Stimulated activated naive B cell treated with anti-CD40 and anti-IgM and Interleukin-4, amounts not matched to agents 10 μg/mL and 1 μg/mL and 100 μg/mL, for 72 hours (primary cell): ENCODE measurements at regions not wholly inside any gene's neighbourhood (a gene's known extent, or its start where the extent isn't known, plus 50 kb on each side); places are given as distances from the start of the nearest gene placed in this dataset.
"Not testable (repeated sequence)": the region's sequence is repeated elsewhere in the genome, so short reads cannot be mapped to it uniquely, and the experiment has no call there.

Experiments
- ATAC-seq, 2 donors: fragments of 150-1000 bp; cut with Tn5 transposase; replicated peaks; 2 replicates each; pipeline ENCODE4 v1.10.0; 2021; ENCODE audit warnings: moderate library complexity in 1 of 2
- DNase-seq: peaks from one replicate; pipeline ENCODE4 v3.0.0; 2021
- H3K27ac Mint-ChIP-seq: one replicate; pipeline ENCODE4 v1.8.0; 2022; ENCODE audit warnings: mild to moderate bottlenecking, mixed read lengths
- H3K27me3 Mint-ChIP-seq, 2 donors: one replicate each; pipeline ENCODE4 v1.8.0; 2022; ENCODE audit warnings: mixed read lengths in 2 of 2
- H3K36me3 Mint-ChIP-seq, 2 donors: one replicate each; pipeline ENCODE4 v1.8.0; 2022; ENCODE audit warnings: mixed read lengths in 2 of 2, mild to moderate bottlenecking in 1 of 2
- H3K4me1 Mint-ChIP-seq, 2 donors: one replicate each; pipeline ENCODE4 v1.8.0; 2022; ENCODE audit warnings: mixed read lengths in 2 of 2, mild to moderate bottlenecking in 1 of 2
- H3K4me3 Mint-ChIP-seq, 2 donors: one replicate each; pipeline ENCODE4 v1.8.0; 2022; ENCODE audit warnings: mild to moderate bottlenecking in 2 of 2, mixed read lengths in 2 of 2, moderate library complexity in 1 of 2
- H3K9me3 Mint-ChIP-seq, 2 donors: one replicate each; pipeline ENCODE4 v1.8.0; 2022; ENCODE audit warnings: mixed read lengths in 2 of 2, mild to moderate bottlenecking in 1 of 2

GRCh38 chr6:111949984-111950383, 76.7 kb upstream of the FYN start:
- not testable (repeated sequence) for DNase-seq, H3K27ac Mint-ChIP-seq, H3K9me3 Mint-ChIP-seq, ATAC-seq, H3K4me1 Mint-ChIP-seq, H3K4me3 Mint-ChIP-seq, H3K36me3 Mint-ChIP-seq
- peaks cover 16 to 18% of the 10 kb centered on the region in 2 donors for H3K27me3 Mint-ChIP-seq

GRCh38 chr6:111950661-111951496, 77.6 kb upstream of the FYN start:
- ATAC-seq (no peak), DNase-seq (no peak)

DNA sequence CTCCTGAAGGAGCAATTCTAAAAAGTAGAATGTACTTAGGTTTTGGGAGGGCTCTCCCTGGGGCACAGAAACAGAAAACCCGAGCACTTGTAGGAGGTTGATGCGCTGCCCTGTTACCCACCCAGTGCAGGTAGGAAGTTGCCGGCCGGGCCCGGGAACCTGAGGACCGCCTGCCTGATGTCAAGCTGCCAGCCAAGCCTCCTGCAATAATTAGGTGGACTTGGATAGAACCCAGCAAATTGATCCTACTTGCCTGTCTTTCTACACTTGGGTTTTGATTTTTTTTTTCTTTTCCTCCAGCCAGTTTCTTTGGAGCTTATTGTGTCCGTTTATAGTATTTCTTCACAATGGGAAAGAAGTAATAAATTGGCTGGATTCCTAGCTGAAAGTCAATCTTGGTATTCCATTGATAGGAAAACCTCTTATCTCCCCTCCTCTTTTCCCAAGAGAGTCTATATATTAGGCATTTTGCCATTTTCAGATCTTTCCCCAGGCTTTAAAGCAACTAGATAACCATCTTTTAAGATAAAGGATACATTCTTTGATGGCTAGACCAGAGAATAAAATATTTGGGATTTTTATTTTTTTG, 78.3 kb upstream of the FYN start:
- H3K27me3 Mint-ChIP-seq = peaks cover 16 to 18% of the 10 kb centered on the region in 2 donors
- no peak overlapping the region for H3K27ac Mint-ChIP-seq
- DNase-seq (no peak), ATAC-seq (no peak)
- H3K36me3 Mint-ChIP-seq = no peaks in the 10 kb centered on the region
- no peaks in the 10 kb centered on the region for H3K9me3 Mint-ChIP-seq
- H3K4me1 Mint-ChIP-seq = peaks cover 0 to 2% of the 10 kb centered on the region in 2 donors
- H3K4me3 Mint-ChIP-seq = no peak overlapping the region

More at GRCh38 chr6:111950661-111951496, 77.6 kb upstream of the FYN start:
- H3K27ac Mint-ChIP-seq = no peak overlapping the region
- peaks cover 0 to 2% of the 10 kb centered on the region in 2 donors for H3K4me1 Mint-ChIP-seq
- no peaks in the 10 kb centered on the region for H3K36me3 Mint-ChIP-seq
- no peak overlapping the region for H3K4me3 Mint-ChIP-seq
- no peaks in the 10 kb centered on the region for H3K9me3 Mint-ChIP-seq
- H3K27me3 Mint-ChIP-seq = peaks cover 16 to 18% of the 10 kb centered on the region in 2 donors

GRCh38 chr6:111952274-111952673, 79.0 kb upstream of the FYN start:
- Mint-ChIP-seq H3K27ac (peak overlapping the region; percentile 38), H3K4me3 (no peak overlapping the region), H3K4me1 (peaks cover 0 to 2% of the 10 kb centered on the region in 2 donors), H3K9me3 (no peaks in the 10 kb centered on the region), H3K36me3 (no peaks in the 10 kb centered on the region), H3K27me3 (peaks cover 16 to 18% of the 10 kb centered on the region in 2 donors)
- no peak for ATAC-seq
- DNase-seq = no peak

DNA sequence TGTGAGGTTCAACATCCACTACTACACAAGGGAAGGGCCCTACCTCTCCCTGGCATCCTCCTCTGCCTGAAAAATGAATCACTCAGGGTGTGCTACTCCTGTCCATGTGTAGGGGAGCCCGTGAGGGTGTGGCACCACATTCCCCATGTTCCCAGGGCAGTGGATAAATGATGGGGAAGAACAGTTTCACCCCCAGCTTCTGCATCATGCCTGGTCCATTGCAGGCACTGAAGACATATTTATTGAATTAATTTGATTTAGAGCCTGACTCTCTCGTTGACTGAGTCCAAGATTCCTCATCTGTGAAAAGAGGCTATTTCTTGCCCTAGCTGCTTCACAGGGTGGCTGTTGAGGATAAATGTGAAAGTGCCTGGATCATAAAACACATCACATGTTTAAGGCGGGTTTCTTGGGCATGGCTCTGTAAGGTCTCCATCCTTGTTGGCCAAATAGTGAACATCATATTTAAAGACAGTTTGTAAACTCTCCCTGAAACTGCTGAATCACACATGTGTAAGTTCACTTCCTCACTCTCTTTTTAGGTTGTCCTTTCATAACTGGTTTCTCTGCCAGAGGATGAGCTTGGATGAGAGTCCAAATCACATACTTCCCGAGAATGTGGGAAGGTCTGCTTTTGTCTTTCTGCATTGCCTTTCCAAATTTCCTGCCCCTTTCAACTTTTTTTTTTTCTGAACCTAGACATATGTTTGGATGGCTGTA, 79.7 kb upstream of the FYN start:
- no peaks in the 10 kb centered on the region for H3K9me3 Mint-ChIP-seq
- H3K4me1 Mint-ChIP-seq = peaks cover 0 to 2% of the 10 kb centered on the region in 2 donors
- no peaks in the 10 kb centered on the region for H3K36me3 Mint-ChIP-seq
- DNase-seq (no peak), ATAC-seq (no peak)
- H3K27me3 Mint-ChIP-seq = peaks cover 13 to 18% of the 10 kb centered on the region in 2 donors
- H3K4me3 Mint-ChIP-seq = no peak overlapping the region
- no peak overlapping the region for H3K27ac Mint-ChIP-seq

- Mint-ChIP-seq H3K27ac (no peak overlapping the region), H3K9me3 (no peaks in the 10 kb centered on the region), H3K27me3 (peaks cover 0 to 13% of the 10 kb centered on the region in 2 donors), H3K4me3 (no peak overlapping the region), H3K36me3 (no peaks in the 10 kb centered on the region), H3K4me1 (peaks cover 7 to 9% of the 10 kb centered on the region in 2 donors)
- no peak for ATAC-seq
- DNase-seq = no peak
Measured at GRCh38 chr6:111956098-111956497, 82.8 kb upstream of the FYN start.

- Mint-ChIP-seq H3K4me3 (no peak overlapping the region), H3K9me3 (no peaks in the 10 kb centered on the region), H3K4me1 (peaks cover 7 to 9% of the 10 kb centered on the region in 2 donors), H3K36me3 (no peaks in the 10 kb centered on the region), H3K27me3 (peaks cover 0 to 6% of the 10 kb centered on the region in 2 donors), H3K27ac (no peak overlapping the region)
- ATAC-seq (no peak), DNase-seq (no peak)
Measured at GRCh38 chr6:111957623-111958315, 84.5 kb upstream of the FYN start.

DNA sequence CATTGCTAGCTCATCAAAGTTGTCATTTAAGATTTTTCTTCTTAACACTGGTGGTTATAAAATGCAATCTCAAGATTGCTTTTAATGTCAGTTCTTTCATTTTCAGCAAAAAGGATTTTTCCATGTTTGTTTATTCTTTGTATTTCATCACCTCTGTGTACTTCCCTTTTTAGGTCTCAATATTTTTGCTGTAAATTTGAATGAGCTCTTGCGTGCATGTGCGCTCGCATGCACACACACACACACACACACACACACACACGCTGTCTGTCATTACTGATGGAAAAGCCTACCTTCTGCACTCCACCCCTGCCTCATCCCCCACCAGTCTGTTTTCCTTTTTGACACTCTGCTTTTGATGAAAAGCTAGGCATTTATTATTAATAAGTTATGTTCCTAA, 85.3 kb upstream of the FYN start:
- H3K27ac Mint-ChIP-seq = no peak overlapping the region
- no peak for ATAC-seq

GRCh38 chr6:111959766-111960165, 86.5 kb upstream of the FYN start:
- Mint-ChIP-seq H3K27ac (no peak overlapping the region), H3K27me3 (peaks cover 6 to 11% of the 10 kb centered on the region in 2 donors), H3K9me3 (peaks cover 0 to under 1% of the 10 kb centered on the region in 2 donors), H3K4me3 (no peak overlapping the region), H3K4me1 (peaks cover 5 to 9% of the 10 kb centered on the region in 2 donors), H3K36me3 (no peaks in the 10 kb centered on the region)
- DNase-seq = no peak
- no peak for ATAC-seq

More for the DNA sequence above, 85.3 kb upstream of the FYN start:
- no peaks in the 10 kb centered on the region for H3K36me3 Mint-ChIP-seq
- peaks cover 5 to 9% of the 10 kb centered on the region in 2 donors for H3K4me1 Mint-ChIP-seq
- H3K27me3 Mint-ChIP-seq = peaks cover 0 to 6% of the 10 kb centered on the region in 2 donors
- H3K4me3 Mint-ChIP-seq = no peak overlapping the region
- DNase-seq = no peak
- no peaks in the 10 kb centered on the region for H3K9me3 Mint-ChIP-seq

DNA sequence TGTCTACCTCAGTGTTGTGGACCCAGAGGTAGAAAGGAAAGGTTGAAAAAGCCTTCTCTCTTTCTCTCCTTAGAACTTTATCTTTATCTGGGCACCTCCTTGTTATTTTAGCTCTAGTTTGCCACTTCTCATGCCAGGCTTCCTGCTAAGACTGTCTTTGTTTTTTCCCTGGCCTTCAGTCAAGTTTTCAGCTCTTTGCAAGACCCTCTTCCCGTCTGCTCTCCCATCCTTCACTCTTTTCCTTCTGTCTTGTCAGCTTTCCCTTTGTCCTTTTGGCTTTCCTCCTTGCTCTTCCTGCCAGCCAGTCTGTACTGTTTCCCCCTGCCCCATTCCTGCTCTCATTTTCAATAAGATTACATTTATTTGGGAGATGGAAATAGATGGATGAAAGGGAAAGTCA, 86.8 kb upstream of the CCN6 start:
- Mint-ChIP-seq H3K4me1 (no peaks in the 10 kb centered on the region), H3K27ac (no peak overlapping the region), H3K27me3 (peaks cover 14 to 19% of the 10 kb centered on the region in 2 donors), H3K4me3 (no peak overlapping the region), H3K9me3 (peaks cover 0 to 1% of the 10 kb centered on the region in 2 donors), H3K36me3 (no peaks in the 10 kb centered on the region)
- ATAC-seq (no peak), DNase-seq (no peak)

- Mint-ChIP-seq H3K27me3 (peaks cover 10 to 17% of the 10 kb centered on the region in 2 donors), H3K27ac (no peak overlapping the region), H3K9me3 (no peaks in the 10 kb centered on the region), H3K36me3 (no peaks in the 10 kb centered on the region), H3K4me3 (no peak overlapping the region), H3K4me1 (no peaks in the 10 kb centered on the region)
- no peak for ATAC-seq
- no peak for DNase-seq
Measured at GRCh38 chr6:111970426-111970825, 83.5 kb upstream of the CCN6 start.

DNA sequence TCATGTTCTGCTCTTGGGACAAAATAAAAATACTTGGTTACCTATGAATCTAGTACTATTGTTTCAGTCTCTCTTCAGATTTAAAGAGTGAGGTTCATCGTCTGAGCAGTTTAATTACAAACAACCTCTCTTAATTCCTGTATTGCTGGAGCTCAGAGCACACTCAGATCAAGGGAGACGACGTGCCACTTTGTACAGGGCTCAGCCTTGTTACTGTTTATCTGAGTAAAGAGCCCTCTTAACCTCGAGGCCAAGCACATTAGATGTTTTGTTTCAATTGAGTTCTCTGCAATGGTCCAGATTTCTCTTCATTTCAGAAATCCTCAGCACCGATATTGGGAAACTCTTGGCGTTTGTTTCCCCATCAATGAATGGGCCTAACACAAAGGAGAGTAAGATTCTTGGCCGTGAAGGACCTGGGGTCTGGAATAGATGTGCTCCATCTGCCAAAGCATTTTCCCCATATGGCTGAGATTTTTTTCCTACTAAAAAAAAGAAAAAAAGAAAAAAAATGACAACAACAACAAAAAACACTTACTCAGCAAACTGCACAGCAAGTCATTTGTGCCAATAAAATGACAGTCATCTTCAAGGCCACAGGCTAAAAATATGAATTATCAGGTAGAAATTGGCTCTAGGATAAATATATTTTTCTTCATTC, 82.6 kb upstream of the CCN6 start:
- Mint-ChIP-seq H3K4me1 (no peaks in the 10 kb centered on the region), H3K27ac (no peak overlapping the region)
- no peak for DNase-seq

DNA sequence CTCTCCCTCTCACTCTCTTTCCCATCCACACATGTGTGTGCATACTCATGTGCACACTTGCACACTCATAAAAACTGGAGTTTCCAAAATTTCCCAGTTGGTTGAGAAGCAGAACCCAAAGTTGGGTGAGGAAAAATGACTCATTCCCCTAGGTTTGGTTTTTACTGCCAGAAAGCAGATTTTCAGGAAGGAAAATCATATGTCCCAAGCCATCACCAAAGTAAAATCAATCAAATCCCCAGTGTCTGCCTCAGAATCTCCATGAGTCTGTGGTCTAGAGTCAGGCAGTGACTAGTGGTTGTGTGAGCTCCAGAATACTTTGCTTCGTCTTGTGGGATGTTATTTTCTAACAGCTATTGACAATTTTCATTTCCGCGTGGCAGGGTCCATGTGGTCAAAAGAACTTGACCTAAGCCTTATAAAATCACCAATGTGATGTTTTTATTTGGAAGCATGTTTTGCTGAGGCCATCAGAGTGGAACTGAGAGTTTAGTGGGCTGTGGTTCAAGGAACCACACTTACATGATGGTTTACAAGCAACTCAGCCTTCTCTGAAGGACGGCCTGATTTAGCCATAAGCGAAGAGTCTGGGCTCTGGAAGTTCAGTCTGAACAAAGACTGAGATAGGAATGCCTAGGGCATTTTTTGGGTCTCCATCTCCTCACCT, 81.9 kb upstream of the CCN6 start:
- peak in 1 of 2 donors; percentile 42 for ATAC-seq

More for the DNA sequence above, 82.6 kb upstream of the CCN6 start:
- no peaks in the 10 kb centered on the region for H3K9me3 Mint-ChIP-seq
- H3K4me3 Mint-ChIP-seq = no peak overlapping the region
- no peaks in the 10 kb centered on the region for H3K36me3 Mint-ChIP-seq
- H3K27me3 Mint-ChIP-seq = peaks cover 12 to 20% of the 10 kb centered on the region in 2 donors
- ATAC-seq = no peak

More for the DNA sequence above, 81.9 kb upstream of the CCN6 start:
- Mint-ChIP-seq H3K36me3 (no peaks in the 10 kb centered on the region), H3K4me1 (no peaks in the 10 kb centered on the region), H3K27ac (peak overlapping the region; percentile 14), H3K4me3 (no peak overlapping the region), H3K9me3 (no peaks in the 10 kb centered on the region), H3K27me3 (peaks cover 17 to 27% of the 10 kb centered on the region in 2 donors)
- no peak for DNase-seq
